GM21360 (cell line): ENCODE measurements at regions not wholly inside any gene's neighbourhood (a gene's known extent, or its start where the extent isn't known, plus 50 kb on each side); places are given as distances from the start of the nearest gene placed in this dataset.
"Not testable (repeated sequence)": the region's sequence is repeated elsewhere in the genome, so short reads cannot be mapped to it uniquely, and the experiment has no call there.

ENCODE experiments used
- ATAC-seq: cut with Tn5 transposase; IDR thresholded peaks from one replicate; pipeline ENCODE4 v1.9.1; 2021; ENCODE audit warnings: mild to moderate bottlenecking, moderate library complexity; ENCODE audit not compliant: unreplicated experiment

- no peak for ATAC-seq
These were observed 1464.1 kb upstream of the FLRT2 start for GRCh38 chr14:84065811-84066210.

GRCh38 chr14:84068288-84068687, 1461.7 kb upstream of the FLRT2 start:
- no peak for ATAC-seq

GRCh38 chr14:84071061-84071460, 1458.9 kb upstream of the FLRT2 start:
- ATAC-seq, result no peak

GRCh38 chr14:84074626-84075025, 1455.3 kb upstream of the FLRT2 start:
- ATAC-seq, result no peak

- no peak for ATAC-seq
These were observed 1449.0 kb upstream of the FLRT2 start for GRCh38 chr14:84080944-84081343.

GRCh38 chr14:84084056-84084630, 1445.8 kb upstream of the FLRT2 start:
- no peak for ATAC-seq

GRCh38 chr14:84085493-84085892, 1444.5 kb upstream of the FLRT2 start:
- no peak for ATAC-seq

GRCh38 chr14:84086714-84087113, 1443.2 kb upstream of the FLRT2 start:
- no peak for ATAC-seq

GRCh38 chr14:84087986-84088531, 1441.9 kb upstream of the FLRT2 start:
- ATAC-seq, result no peak

GRCh38 chr14:84090837-84091236, 1439.1 kb upstream of the FLRT2 start:
- no peak for ATAC-seq

- ATAC-seq, result no peak
These were observed 1434.3 kb upstream of the FLRT2 start for GRCh38 chr14:84095681-84096080.

- no peak for ATAC-seq
These were observed 1431.7 kb upstream of the FLRT2 start for GRCh38 chr14:84098261-84098660.

GRCh38 chr14:84099560-84099959, 1430.4 kb upstream of the FLRT2 start:
- ATAC-seq, result not testable (repeated sequence)

GRCh38 chr14:84107835-84108343, 1422.1 kb upstream of the FLRT2 start:
- ATAC-seq, result no peak

GRCh38 chr14:84108746-84109457, 1421.0 kb upstream of the FLRT2 start:
- no peak for ATAC-seq

GRCh38 chr14:84112589-84112988, 1417.4 kb upstream of the FLRT2 start:
- no peak for ATAC-seq

GRCh38 chr14:84125676-84126075, 1404.3 kb upstream of the FLRT2 start:
- ATAC-seq, result no peak

- no peak for ATAC-seq
These were observed 1402.4 kb upstream of the FLRT2 start for GRCh38 chr14:84127495-84127894.

- no peak for ATAC-seq
These were observed 1401.9 kb upstream of the FLRT2 start for GRCh38 chr14:84128050-84128449.

- ATAC-seq, result no peak
These were observed 1400.9 kb upstream of the FLRT2 start for GRCh38 chr14:84129007-84129406.

GRCh38 chr14:84129941-84130340, 1400.0 kb upstream of the FLRT2 start:
- no peak for ATAC-seq

GRCh38 chr14:84131924-84132323, 1398.0 kb upstream of the FLRT2 start:
- no peak for ATAC-seq
